COLO829 (cell line): ENCODE measurements at regions not wholly inside any gene's neighbourhood (a gene's known extent, or its start where the extent isn't known, plus 50 kb on each side); places are given as distances from the start of the nearest gene placed in this dataset.
"Not testable (repeated sequence)": the region's sequence is repeated elsewhere in the genome, so short reads cannot be mapped to it uniquely, and the experiment has no call there.

ENCODE experiments used
- DNase-seq: peaks from one replicate; pipeline ENCODE4 v3.0.0; 2012; ENCODE audit warnings: low spot score

- no peak for DNase-seq
Observed at GRCh38 chr3:69688400-69688799, 50.9 kb upstream of the MITF start.

GRCh38 chr3:69687641-69688040 lies 51.6 kb upstream of the MITF start:
- no peak for DNase-seq

GRCh38 chr3:69686056-69686455 lies 53.2 kb upstream of the MITF start:
- no peak for DNase-seq

GRCh38 chr3:69684309-69684961 lies 54.8 kb upstream of the MITF start:
- no peak for DNase-seq

GRCh38 chr3:69683082-69683806 lies 56.0 kb upstream of the MITF start:
- DNase-seq: no peak

GRCh38 chr3:69677456-69677855 lies 61.8 kb upstream of the MITF start:
- DNase-seq: not testable (repeated sequence)

GRCh38 chr3:69675786-69676530 lies 63.3 kb upstream of the MITF start:
- DNase-seq: peak; percentile 65

- DNase-seq: no peak
Observed at GRCh38 chr3:69674752-69675151, 64.5 kb upstream of the MITF start.

- peak; percentile 78 for DNase-seq
Observed at GRCh38 chr3:69671082-69671952, 67.9 kb upstream of the MITF start.

GRCh38 chr3:69669070-69669469 lies 70.2 kb upstream of the MITF start:
- no peak for DNase-seq

- DNase-seq: no peak
Observed at GRCh38 chr3:69665026-69665737, 74.1 kb upstream of the MITF start.

- DNase-seq: no peak
Observed at GRCh38 chr3:69660631-69661030, 78.6 kb upstream of the MITF start.

- DNase-seq: no peak
Observed at GRCh38 chr3:69659180-69659910, 79.9 kb upstream of the MITF start.

- DNase-seq: no peak
Observed at GRCh38 chr3:69658514-69659140, 80.6 kb upstream of the MITF start.

GRCh38 chr3:69657030-69657429 lies 82.2 kb upstream of the MITF start:
- not testable (repeated sequence) for DNase-seq

- DNase-seq: no peak
Observed at GRCh38 chr3:69651765-69652164, 87.5 kb upstream of the MITF start.

- DNase-seq: peak; percentile 85
Observed at GRCh38 chr3:69650066-69650419, 89.2 kb upstream of the MITF start.

- peak; percentile 97 for DNase-seq
Observed at GRCh38 chr3:69649120-69650065, 89.9 kb upstream of the MITF start.

- no peak for DNase-seq
Observed at GRCh38 chr3:69648126-69648525, 91.1 kb upstream of the MITF start.
